Activated T-helper 1 cell treated with anti-CD3 and anti-CD28 coated beads, Interleukin-12 subunit alpha, Interleukin-12 subunit beta, Interleukin-2, Interleukin-4 antibody, amounts not matched to agents 30 ng/mL and 10 ng/mL and 1 ng/mL, durations not matched to agents 14 hours and 24 hours and 36 hours (primary cell): ENCODE measurements at regions not wholly inside any gene's neighbourhood (a gene's known extent, or its start where the extent isn't known, plus 50 kb on each side); places are given as distances from the start of the nearest gene placed in this dataset.

Experiments used
- DNase-seq: peaks from one replicate; pipeline ENCODE4 v3.0.0; 2021; ENCODE audit warnings: low spot score
- H3K27ac Mint-ChIP-seq: one replicate; pipeline ENCODE4 v1.8.0; 2021; ENCODE audit warnings: mild to moderate bottlenecking, mixed read lengths
- H3K27me3 Mint-ChIP-seq: one replicate; pipeline ENCODE4 v1.8.0; 2022; ENCODE audit warnings: mild to moderate bottlenecking, moderate library complexity, mixed read lengths; ENCODE audit not compliant: insufficient read depth
- H3K36me3 Mint-ChIP-seq: one replicate; pipeline ENCODE4 v1.8.0; 2021; ENCODE audit warnings: low read depth, mixed read lengths
- H3K4me1 Mint-ChIP-seq: one replicate; pipeline ENCODE4 v1.8.0; 2021; ENCODE audit warnings: low read depth, mixed read lengths
- H3K4me3 Mint-ChIP-seq: one replicate; pipeline ENCODE4 v1.8.0; 2021; ENCODE audit warnings: mild to moderate bottlenecking, moderate library complexity, mixed read lengths
- H3K9me3 Mint-ChIP-seq: one replicate; pipeline ENCODE4 v1.8.0; 2021; ENCODE audit warnings: mixed read lengths
- intact Hi-C: fragments of 100-400 bp; cut with micrococcal nuclease; formaldehyde crosslinking; loops from one replicate; pipeline ENCODE4 v1.15.1; 2024

DNA sequence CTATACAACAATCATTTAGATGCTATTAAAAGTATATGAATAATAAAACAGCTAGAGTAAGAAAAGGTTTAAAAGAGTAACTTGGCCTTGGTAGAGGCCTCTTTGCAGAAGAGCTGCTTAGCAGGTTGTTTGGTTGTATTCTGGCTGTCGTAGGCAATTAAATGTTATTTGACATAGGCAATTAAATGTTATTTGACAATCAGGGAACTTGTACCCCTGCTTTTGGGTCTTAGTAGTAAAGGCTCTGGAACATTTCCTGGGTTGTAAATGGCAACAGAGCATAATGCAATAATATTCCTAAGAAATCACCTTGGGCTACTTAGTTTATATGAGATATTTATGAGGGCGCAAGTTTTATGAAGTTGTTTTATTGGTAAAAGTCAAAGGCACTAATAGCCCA is 84.4 kb upstream of the SLC28A3 start:
- Mint-ChIP-seq H3K4me3 (no peak overlapping the region), H3K4me1 (no peaks in the 10 kb centered on the region), H3K36me3 (no peaks in the 10 kb centered on the region), H3K27ac (no peak overlapping the region), H3K9me3 (peaks cover 4% of the 10 kb centered on the region), H3K27me3 (peaks cover 2% of the 10 kb centered on the region)
- intact Hi-C loops: no loop called here
- no peak for DNase-seq

DNA sequence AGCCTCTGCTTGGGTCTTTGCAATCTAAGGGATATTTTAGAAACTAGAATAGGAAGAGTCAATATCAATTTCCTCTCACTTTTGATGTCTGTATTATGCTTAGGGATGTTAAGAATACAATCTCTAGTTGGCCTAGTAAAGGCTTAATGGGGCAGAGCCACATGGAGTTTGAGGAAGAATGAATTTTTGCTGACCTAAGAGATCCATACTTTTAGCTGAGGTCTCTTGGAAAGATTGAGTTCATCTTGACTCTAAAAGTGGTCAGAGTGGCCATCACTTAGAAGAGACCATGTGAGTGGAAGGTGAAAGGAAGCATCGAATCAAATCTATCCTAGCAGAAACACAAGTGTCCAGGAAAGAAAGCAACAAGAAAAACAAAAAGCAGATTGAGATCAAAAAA is 92.2 kb upstream of the SLC28A3 start:
- H3K4me1 Mint-ChIP-seq: no peaks in the 10 kb centered on the region
- H3K36me3 Mint-ChIP-seq: no peaks in the 10 kb centered on the region
- H3K4me3 Mint-ChIP-seq: no peak overlapping the region
- no peak overlapping the region for H3K27ac Mint-ChIP-seq
- intact Hi-C loops: no loop called here
- H3K27me3 Mint-ChIP-seq: peaks cover 3% of the 10 kb centered on the region
- H3K9me3 Mint-ChIP-seq: no peaks in the 10 kb centered on the region
- DNase-seq: no peak

- Mint-ChIP-seq H3K27ac (no peak overlapping the region), H3K4me3 (no peak overlapping the region), H3K4me1 (no peaks in the 10 kb centered on the region), H3K9me3 (no peaks in the 10 kb centered on the region), H3K27me3 (peaks cover 3% of the 10 kb centered on the region), H3K36me3 (no peaks in the 10 kb centered on the region)
- DNase-seq: no peak
- intact Hi-C loops: no loop called here
Observed at GRCh38 chr9:84435902-84436301, 95.3 kb upstream of the SLC28A3 start.

DNA sequence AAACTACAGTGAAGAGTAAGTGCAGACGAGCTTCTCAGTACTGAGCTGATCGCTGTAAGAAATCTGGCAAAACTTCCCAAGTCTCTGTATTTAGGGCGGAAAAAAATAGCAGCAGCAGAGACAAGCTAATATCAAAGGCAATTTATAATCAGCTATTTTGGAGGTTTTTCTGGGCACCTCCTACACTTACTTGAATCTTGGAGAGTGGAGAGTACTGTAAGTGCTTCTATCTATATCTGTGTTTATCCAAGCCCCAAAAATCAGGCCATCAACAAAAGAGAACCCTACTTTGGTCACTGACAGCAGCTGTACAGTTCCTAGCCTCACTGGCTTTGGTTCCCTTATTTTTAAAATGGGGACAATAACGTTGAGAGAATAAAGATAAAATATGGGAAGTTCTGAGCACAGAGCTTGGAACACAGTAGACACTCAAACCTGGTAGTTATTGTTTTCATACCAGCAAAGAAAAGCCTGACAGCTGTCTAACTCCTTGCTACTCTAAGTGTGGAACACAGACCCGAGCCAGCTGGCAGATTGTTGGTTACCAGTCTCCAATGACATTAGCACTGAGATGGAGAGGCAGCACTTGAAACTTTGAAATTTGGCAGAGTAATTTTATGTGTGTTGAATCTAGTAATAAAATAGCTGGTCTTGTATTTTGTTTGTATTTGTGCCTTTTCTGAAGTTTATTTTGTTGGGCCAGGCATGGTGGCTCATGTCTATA is 96.0 kb upstream of the SLC28A3 start:
- Mint-ChIP-seq H3K27ac (no peak overlapping the region), H3K4me3 (no peak overlapping the region), H3K9me3 (no peaks in the 10 kb centered on the region), H3K36me3 (no peaks in the 10 kb centered on the region), H3K27me3 (peaks cover 3% of the 10 kb centered on the region), H3K4me1 (no peaks in the 10 kb centered on the region)
- intact Hi-C loops: no loop called here
- no peak for DNase-seq

- Mint-ChIP-seq H3K4me1 (no peaks in the 10 kb centered on the region), H3K27ac (no peak overlapping the region), H3K36me3 (no peaks in the 10 kb centered on the region), H3K27me3 (peaks cover 4% of the 10 kb centered on the region), H3K4me3 (no peak overlapping the region), H3K9me3 (no peaks in the 10 kb centered on the region)
- no peak for DNase-seq
- intact Hi-C loops: no loop called here
Observed at GRCh38 chr9:84438391-84438790, 97.8 kb upstream of the SLC28A3 start.

DNA sequence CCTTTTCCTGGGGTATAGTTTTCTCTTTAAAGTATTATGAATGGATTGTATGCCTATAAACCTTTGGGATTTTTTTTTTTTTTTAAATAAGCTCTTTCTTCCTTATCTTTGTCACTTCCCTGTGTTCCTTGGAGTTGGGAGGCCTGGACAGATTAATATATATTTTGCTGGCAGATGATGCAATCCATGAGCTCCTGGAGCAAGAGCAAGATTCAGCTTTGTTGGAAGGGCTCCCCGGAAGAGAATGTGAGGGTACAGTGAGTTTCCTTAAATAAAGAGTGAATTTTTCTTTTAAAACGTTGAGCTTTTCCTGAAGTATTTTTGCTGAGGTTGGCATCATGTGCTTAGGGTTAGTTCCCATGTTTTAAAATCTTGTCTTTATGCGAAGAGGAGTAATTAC is 98.7 kb upstream of the SLC28A3 start:
- Mint-ChIP-seq H3K4me3 (no peak overlapping the region), H3K4me1 (no peaks in the 10 kb centered on the region)

DNA sequence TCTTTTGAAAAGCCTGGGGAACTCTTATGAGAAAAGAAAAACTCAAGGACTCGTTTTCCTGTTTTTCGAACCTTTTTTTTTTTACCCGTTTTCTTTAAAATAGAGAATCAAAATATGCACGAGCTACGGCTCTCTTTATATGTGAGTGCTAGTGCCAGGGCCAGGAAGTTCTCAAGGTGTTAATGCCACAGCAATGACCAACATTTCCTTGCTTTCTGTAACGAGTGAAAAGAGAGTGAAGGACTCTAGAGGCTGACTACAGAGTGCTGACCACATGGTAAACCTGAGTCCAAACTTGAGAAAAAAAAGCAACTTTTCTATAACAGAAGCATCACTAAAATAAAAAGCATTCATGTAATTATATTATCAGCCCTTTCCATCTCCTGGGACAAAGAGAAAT is 102.2 kb upstream of the SLC28A3 start:
- no peaks in the 10 kb centered on the region for H3K36me3 Mint-ChIP-seq

More for the DNA sequence above, 98.7 kb upstream of the SLC28A3 start:
- H3K27ac Mint-ChIP-seq: no peak overlapping the region
- no peaks in the 10 kb centered on the region for H3K36me3 Mint-ChIP-seq
- peaks cover 4% of the 10 kb centered on the region for H3K27me3 Mint-ChIP-seq
- no peak for DNase-seq
- intact Hi-C loops: no loop called here
- no peaks in the 10 kb centered on the region for H3K9me3 Mint-ChIP-seq

GRCh38 chr9:84445737-84446136 is 105.2 kb upstream of the SLC28A3 start:
- H3K36me3 Mint-ChIP-seq: no peaks in the 10 kb centered on the region
- no peak overlapping the region for H3K27ac Mint-ChIP-seq
- H3K9me3 Mint-ChIP-seq: no peaks in the 10 kb centered on the region

More for the DNA sequence above, 102.2 kb upstream of the SLC28A3 start:
- H3K27me3 Mint-ChIP-seq: peaks cover 2% of the 10 kb centered on the region
- DNase-seq: no peak
- intact Hi-C loops: no loop called here
- H3K4me3 Mint-ChIP-seq: no peak overlapping the region
- H3K27ac Mint-ChIP-seq: no peak overlapping the region
- no peaks in the 10 kb centered on the region for H3K4me1 Mint-ChIP-seq
- H3K9me3 Mint-ChIP-seq: no peaks in the 10 kb centered on the region

DNA sequence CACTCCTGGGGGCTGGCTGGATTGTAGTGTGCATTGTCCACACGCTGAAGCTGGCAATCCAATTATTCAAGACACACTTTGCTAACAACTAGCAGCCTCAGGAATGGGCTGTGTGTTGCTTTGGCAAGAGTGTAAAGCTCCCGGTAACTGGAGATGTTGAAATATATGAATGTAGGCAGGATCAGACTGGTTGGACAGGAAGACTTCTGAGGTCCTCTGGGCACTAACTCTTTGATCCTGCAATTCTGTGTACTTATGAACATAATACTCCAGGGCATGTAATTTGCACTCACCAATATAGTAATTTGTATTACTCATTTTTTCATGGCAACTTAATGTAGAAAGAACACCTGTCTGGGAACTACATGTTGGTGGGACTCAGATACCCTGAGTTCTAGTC is 106.7 kb upstream of the SLC28A3 start:
- Mint-ChIP-seq H3K9me3 (no peaks in the 10 kb centered on the region), H3K4me1 (no peaks in the 10 kb centered on the region), H3K27ac (no peak overlapping the region), H3K4me3 (no peak overlapping the region), H3K36me3 (no peaks in the 10 kb centered on the region), H3K27me3 (peaks cover 4% of the 10 kb centered on the region)
- DNase-seq: no peak
- intact Hi-C loops: no loop called here

More at GRCh38 chr9:84445737-84446136, 105.2 kb upstream of the SLC28A3 start:
- intact Hi-C loops: no loop called here
- Mint-ChIP-seq H3K4me1 (no peaks in the 10 kb centered on the region), H3K27me3 (peaks cover 4% of the 10 kb centered on the region), H3K4me3 (no peak overlapping the region)
- no peak for DNase-seq

- Mint-ChIP-seq H3K27me3 (peaks cover 2% of the 10 kb centered on the region), H3K9me3 (no peaks in the 10 kb centered on the region), H3K4me3 (no peak overlapping the region), H3K27ac (no peak overlapping the region), H3K36me3 (no peaks in the 10 kb centered on the region), H3K4me1 (no peaks in the 10 kb centered on the region)
- DNase-seq: no peak
- intact Hi-C loops: no loop called here
Observed at GRCh38 chr9:84450029-84450428, 109.5 kb upstream of the SLC28A3 start.

DNA sequence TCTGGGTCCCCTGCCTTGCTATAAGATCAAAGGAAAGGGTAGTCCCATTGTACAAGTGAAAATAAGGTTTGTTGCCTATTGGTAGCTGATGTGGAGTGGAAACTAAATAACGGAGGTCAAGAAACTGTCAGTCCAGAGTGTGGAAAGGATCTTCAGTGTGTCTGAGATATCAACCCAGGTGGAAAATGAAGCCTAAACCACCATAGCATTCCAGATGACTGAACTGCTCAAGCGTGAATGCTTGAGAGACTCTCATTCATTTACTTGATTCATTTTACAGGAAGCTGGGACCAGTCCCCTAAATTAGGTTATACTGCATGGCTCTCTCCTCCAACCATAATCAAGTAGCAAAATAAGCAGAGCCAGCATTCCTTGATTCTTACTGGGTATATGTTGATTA is 116.0 kb upstream of the SLC28A3 start:
- Mint-ChIP-seq H3K4me1 (no peaks in the 10 kb centered on the region), H3K27ac (no peak overlapping the region), H3K27me3 (no peaks in the 10 kb centered on the region), H3K9me3 (no peaks in the 10 kb centered on the region), H3K4me3 (no peak overlapping the region), H3K36me3 (no peaks in the 10 kb centered on the region)
- intact Hi-C loops: no loop called here
- DNase-seq: no peak

- no peaks in the 10 kb centered on the region for H3K9me3 Mint-ChIP-seq
- DNase-seq: no peak
- no peak overlapping the region for H3K27ac Mint-ChIP-seq
- no peaks in the 10 kb centered on the region for H3K4me1 Mint-ChIP-seq
- no peak overlapping the region for H3K4me3 Mint-ChIP-seq
- H3K36me3 Mint-ChIP-seq: no peaks in the 10 kb centered on the region
- peaks cover 1% of the 10 kb centered on the region for H3K27me3 Mint-ChIP-seq
- intact Hi-C loops: no loop called here
Observed at GRCh38 chr9:84460695-84461094, 120.1 kb upstream of the SLC28A3 start.

- no peaks in the 10 kb centered on the region for H3K9me3 Mint-ChIP-seq
Observed at GRCh38 chr9:84463272-84463671, 122.7 kb upstream of the SLC28A3 start.

More at GRCh38 chr9:84463272-84463671, 122.7 kb upstream of the SLC28A3 start:
- intact Hi-C loops: no loop called here
- Mint-ChIP-seq H3K4me1 (no peaks in the 10 kb centered on the region), H3K4me3 (no peak overlapping the region), H3K27me3 (peaks cover 1% of the 10 kb centered on the region), H3K27ac (no peak overlapping the region), H3K36me3 (no peaks in the 10 kb centered on the region)
- no peak for DNase-seq
